ENCODE measurements at regions not wholly inside any gene's neighbourhood (a gene's known extent, or its start where the extent isn't known, plus 50 kb on each side); places are given as distances from the start of the nearest gene placed in this dataset.

- peaks cover 0 to 11% (median 0%) of the 10 kb centered on the region in 11 donors for H3K9me3 ChIP-seq
- DNase-seq (no peak), ATAC-seq (peak in 4 of 8 donors; percentile 31 to 71 (median 44))
- peaks cover 0 to 20% (median 4%) of the 10 kb centered on the region in 9 donors for H3K4me1 ChIP-seq
- intact Hi-C loops (cut with DNase I) = no loop called here
- H3K27me3 ChIP-seq = no peaks in the 10 kb centered on the region
- no peak overlapping the region for H3K4me3 ChIP-seq
- no peak for TF ChIP-seq CTCF (IDR thresholded peaks at IDR 0.05)
- no peaks in the 10 kb centered on the region for H3K36me3 ChIP-seq
- WGBS, 2 donors = 61 to 69% methylated on average over 3 of the region's 3 CpGs
- no peak overlapping the region for H3K27ac ChIP-seq
Observed at GRCh38 chr5:57989378-57989777, 470.5 kb downstream of the PLK2 start.

GRCh38 chr5:57988813-57989212, 471.1 kb downstream of the PLK2 start:
- ATAC-seq = no peak
- 82 to 85% methylated on average over 1 of the region's 1 CpG for WGBS, 2 donors
- H3K27me3 ChIP-seq = no peaks in the 10 kb centered on the region
- no peak overlapping the region for H3K27ac ChIP-seq
- no peak for DNase-seq
- H3K4me1 ChIP-seq = peaks cover 0 to 20% (median 4%) of the 10 kb centered on the region in 9 donors
- TF ChIP-seq CTCF (IDR thresholded peaks at IDR 0.05) = no peak
- H3K9me3 ChIP-seq = peaks cover 0 to 11% (median 0%) of the 10 kb centered on the region in 11 donors
- no peaks in the 10 kb centered on the region for H3K36me3 ChIP-seq
- intact Hi-C loops (cut with DNase I) = no loop called here
- no peak overlapping the region for H3K4me3 ChIP-seq

GRCh38 chr5:57987552-57987951, 472.3 kb downstream of the PLK2 start:
- no peak for ATAC-seq

GRCh38 chr5:57986761-57987341, 473.0 kb downstream of the PLK2 start:
- Histone ChIP-seq H3K36me3 (no peaks in the 10 kb centered on the region), H3K27ac (no peak overlapping the region), H3K27me3 (no peaks in the 10 kb centered on the region), H3K4me1 (peaks cover 0 to 20% (median 4%) of the 10 kb centered on the region in 9 donors), H3K9me3 (peaks cover 0 to under 1% (median 0%) of the 10 kb centered on the region in 11 donors), H3K4me3 (no peak overlapping the region)
- no peak for DNase-seq
- TF ChIP-seq CTCF (IDR thresholded peaks at IDR 0.05) = no peak
- intact Hi-C loops (cut with DNase I) = no loop called here
- no peak for ATAC-seq

More at GRCh38 chr5:57987552-57987951, 472.3 kb downstream of the PLK2 start:
- Histone ChIP-seq H3K4me3 (no peak overlapping the region), H3K27ac (no peak overlapping the region), H3K9me3 (peaks cover 0 to 7% (median 0%) of the 10 kb centered on the region in 11 donors), H3K27me3 (no peaks in the 10 kb centered on the region), H3K36me3 (no peaks in the 10 kb centered on the region), H3K4me1 (peaks cover 0 to 20% (median 4%) of the 10 kb centered on the region in 9 donors)
- intact Hi-C loops (cut with DNase I) = no loop called here
- WGBS, 2 donors = 54 to 79% methylated on average over 1 of the region's 1 CpG
- no peak for DNase-seq
- no peak for TF ChIP-seq CTCF (IDR thresholded peaks at IDR 0.05)
